Hypothalamus (tissue), 51 donors: ENCODE measurements at regions not wholly inside any gene's neighbourhood (a gene's known extent, or its start where the extent isn't known, plus 50 kb on each side); places are given as distances from the start of the nearest gene placed in this dataset.
A peak's percentile ranks its signal among the peaks of the same experiment; 100 is the strongest.
"Not testable (repeated sequence)": the region's sequence is repeated elsewhere in the genome, so short reads cannot be mapped to it uniquely, and the experiment has no call there.

Experiments
- DNase-seq, 51 donors: peaks; one replicate each; lab custom pipeline; 2025; lab: John Stamatoyannopoulos, UW

GRCh38 chr18:76721207-76721996 lies 101.0 kb upstream of the ZNF236 start:
- no peak for DNase-seq

- no peak for DNase-seq
These were observed 101.7 kb upstream of the ZNF236 start for GRCh38 chr18:76720683-76721082.

GRCh38 chr18:76715012-76715610 lies 107.2 kb upstream of the ZNF236 start:
- no peak for DNase-seq

- DNase-seq = no peak
These were observed 108.9 kb upstream of the ZNF236 start for GRCh38 chr18:76713432-76713831.

GRCh38 chr18:76712511-76713140 lies 109.7 kb upstream of the ZNF236 start:
- no peak for DNase-seq

GRCh38 chr18:76710646-76711520 lies 111.5 kb upstream of the ZNF236 start:
- no peak for DNase-seq

GRCh38 chr18:76709659-76710645 lies 112.4 kb upstream of the ZNF236 start:
- DNase-seq = peak in 41 of 51 donors; percentile 7 to 66 (median 34)

- DNase-seq = no peak
These were observed 113.5 kb upstream of the ZNF236 start for GRCh38 chr18:76708722-76709353.

GRCh38 chr18:76708071-76708721 lies 114.2 kb upstream of the ZNF236 start:
- DNase-seq = no peak

GRCh38 chr18:76707534-76707933 lies 114.8 kb upstream of the ZNF236 start:
- no peak for DNase-seq

GRCh38 chr18:76704589-76704988 lies 117.8 kb upstream of the ZNF236 start:
- not testable (repeated sequence) for DNase-seq

- DNase-seq = no peak
These were observed 122.4 kb upstream of the ZNF236 start for GRCh38 chr18:76699923-76700322.

- DNase-seq = no peak
These were observed 124.9 kb upstream of the ZNF236 start for GRCh38 chr18:76697441-76697901.

- no peak for DNase-seq
These were observed 130.6 kb upstream of the ZNF236 start for GRCh38 chr18:76691800-76692199.

GRCh38 chr18:76689646-76690264 lies 132.6 kb upstream of the ZNF236 start:
- peak in 3 of 51 donors; percentile 20 to 47 (median 22) for DNase-seq

GRCh38 chr18:76688724-76689472 lies 133.5 kb upstream of the ZNF236 start:
- peak in 1 of 51 donors; percentile 8 for DNase-seq

GRCh38 chr18:76687304-76687962 lies 134.9 kb upstream of the ZNF236 start:
- peak in 2 of 51 donors; percentile 21 for DNase-seq
